Karpas-422 (cell line): ENCODE measurements at regions not wholly inside any gene's neighbourhood (a gene's known extent, or its start where the extent isn't known, plus 50 kb on each side); places are given as distances from the start of the nearest gene placed in this dataset.

Experiments
- DNase-seq: peaks from one replicate; pipeline ENCODE4 v3.0.0-alpha.2; 2015
- H2AFZ ChIP-seq: fragments of 200-600 bp; sonication (generic); 2 replicates; pipeline ENCODE4 v1.6.1; 2014; ENCODE audit warnings: antibody characterized with exemption, low read length, mixed read lengths
- H3K27ac ChIP-seq: fragments of 200-600 bp; sonication (generic); 2 replicates; pipeline ENCODE4 v1.5.1; 2014; ENCODE audit warnings: mild to moderate bottlenecking, low read length, moderate library complexity
- H3K27me3 ChIP-seq: fragments of 200-600 bp; sonication (generic); 2 replicates; pipeline ENCODE4 v1.6.1; 2014; ENCODE audit warnings: low read length, mixed read lengths
- H3K36me3 ChIP-seq: fragments of 200-600 bp; sonication (generic); 2 replicates; pipeline ENCODE4 v1.6.1; 2014; ENCODE audit warnings: low read length, mixed read lengths; ENCODE audit not compliant: insufficient read depth
- H3K4me1 ChIP-seq: fragments of 200-600 bp; sonication (generic); 2 replicates; pipeline ENCODE4 v1.6.1; 2014; ENCODE audit warnings: mild to moderate bottlenecking, low read length, mixed read lengths
- H3K4me2 ChIP-seq: fragments of 200-600 bp; sonication (generic); 2 replicates; pipeline ENCODE4 v1.6.1; 2014; ENCODE audit warnings: low read length, low read depth, mild to moderate bottlenecking; ENCODE audit not compliant: poor library complexity, severe bottlenecking
- H3K4me3 ChIP-seq: fragments of 200-600 bp; sonication (generic); 2 replicates; pipeline ENCODE4 v1.5.1; 2014; ENCODE audit warnings: mild to moderate bottlenecking, antibody characterized with exemption, low read length, mixed read lengths
- H3K79me2 ChIP-seq: fragments of 200-600 bp; sonication (generic); 2 replicates; pipeline ENCODE4 v1.6.1; 2014; ENCODE audit warnings: mild to moderate bottlenecking, low read length, mixed read lengths
- H3K9ac ChIP-seq: fragments of 200-600 bp; sonication (generic); 2 replicates; pipeline ENCODE4 v1.6.0; 2014; ENCODE audit warnings: low read length
- H3K9me2 ChIP-seq: fragments of 200-600 bp; sonication (generic), shearing (Covaris generic); replicated peaks from 2 replicates; pipeline ENCODE4 v1.6.0; 2014; ENCODE audit warnings: mild to moderate bottlenecking, low read length, moderate library complexity; ENCODE audit not compliant: insufficient read depth
- H3K9me3 ChIP-seq: fragments of 300-700, 200-600 bp; sonication (generic); 2 replicates; pipeline ENCODE4 v1.6.1; 2014; ENCODE audit warnings: low read length, mixed read lengths
- H4K20me1 ChIP-seq: fragments of 200-600 bp; sonication (generic); 2 replicates; pipeline ENCODE4 v1.6.1; 2014; ENCODE audit warnings: mild to moderate bottlenecking, antibody characterized with exemption, low read length, low read depth; ENCODE audit not compliant: insufficient read depth

DNA sequence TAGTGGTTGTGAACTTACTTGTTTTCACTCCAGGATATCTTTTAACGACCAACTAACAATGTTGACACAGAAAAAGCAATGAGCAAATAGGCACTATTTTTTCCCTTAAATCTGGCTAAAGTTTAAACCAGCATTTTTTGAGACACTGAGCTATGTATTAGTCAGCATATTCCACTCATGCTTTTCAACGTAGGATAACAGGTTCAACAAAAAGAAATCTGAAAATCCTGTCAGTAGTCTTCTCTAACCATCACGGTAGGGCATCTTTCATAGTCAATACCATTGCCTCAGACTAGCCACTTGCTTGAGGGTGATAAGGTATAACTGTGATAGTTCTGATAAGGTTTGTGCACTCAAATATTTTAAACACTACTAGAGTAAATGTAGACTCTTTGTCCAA is 1177.3 kb upstream of the NUDT12 start:
- no peak for DNase-seq
- Histone ChIP-seq H3K4me2 (no peak overlapping the region), H3K27me3 (no peaks in the 10 kb centered on the region), H3K4me1 (no peaks in the 10 kb centered on the region), H3K36me3 (no peaks in the 10 kb centered on the region), H3K9me2 (no peaks in the 10 kb centered on the region), H3K79me2 (no peaks in the 10 kb centered on the region), H4K20me1 (no peaks in the 10 kb centered on the region), H3K9ac (no peak overlapping the region), H3K4me3 (no peak overlapping the region), H3K9me3 (peaks cover 20% of the 10 kb centered on the region), H3K27ac (no peak overlapping the region), H2AFZ (no peak overlapping the region)

DNA sequence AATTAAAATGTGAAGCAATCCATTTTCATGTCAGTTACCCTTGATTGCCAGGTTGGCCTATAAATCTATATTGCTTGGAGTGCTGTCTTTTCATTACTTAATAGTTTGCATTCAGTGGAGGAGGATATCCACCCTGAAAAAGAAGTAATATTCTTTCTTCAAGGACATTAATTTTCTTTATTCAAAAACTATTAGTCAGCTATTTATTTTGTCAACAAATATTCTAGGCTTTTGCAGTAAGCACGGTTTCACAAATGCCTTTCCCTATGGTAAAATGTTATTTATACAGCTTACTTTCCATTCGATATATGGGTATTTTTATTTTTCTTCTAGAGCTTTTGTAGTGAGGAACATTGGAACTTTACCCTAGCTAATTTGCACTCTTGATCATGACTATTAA is 1176.9 kb upstream of the NUDT12 start:
- H3K9me2 ChIP-seq, result no peaks in the 10 kb centered on the region
- H3K27ac ChIP-seq, result no peak overlapping the region
- no peak overlapping the region for H3K9ac ChIP-seq
- DNase-seq, result no peak
- H3K36me3 ChIP-seq, result no peaks in the 10 kb centered on the region
- peaks cover 21% of the 10 kb centered on the region for H3K9me3 ChIP-seq
- H4K20me1 ChIP-seq, result no peaks in the 10 kb centered on the region
- no peaks in the 10 kb centered on the region for H3K79me2 ChIP-seq
- H3K4me3 ChIP-seq, result no peak overlapping the region
- no peaks in the 10 kb centered on the region for H3K27me3 ChIP-seq
- no peak overlapping the region for H2AFZ ChIP-seq
- H3K4me1 ChIP-seq, result no peaks in the 10 kb centered on the region
- H3K4me2 ChIP-seq, result no peak overlapping the region

DNA sequence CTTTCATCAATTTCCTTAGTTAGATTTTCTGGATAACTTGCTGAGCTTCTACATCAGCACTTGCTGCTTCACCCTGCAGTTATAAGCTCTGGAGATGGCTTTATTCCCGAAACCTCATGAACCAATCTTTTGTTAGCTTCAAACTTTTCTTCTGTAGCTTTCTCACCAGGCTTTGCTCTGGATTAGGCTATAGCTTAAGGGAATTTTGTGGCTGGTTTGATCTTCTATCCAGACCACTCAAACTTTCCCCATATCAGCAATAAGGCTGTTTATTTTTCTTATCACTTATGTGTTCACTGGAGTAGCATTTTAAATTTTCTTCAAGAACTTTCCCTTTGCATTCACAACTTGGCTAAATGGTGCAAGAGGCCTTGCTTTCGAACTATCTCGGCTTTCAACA is 1173.5 kb upstream of the NUDT12 start:
- Histone ChIP-seq H3K36me3 (no peaks in the 10 kb centered on the region), H4K20me1 (no peaks in the 10 kb centered on the region), H2AFZ (no peak overlapping the region), H3K9me3 (peaks cover 15% of the 10 kb centered on the region), H3K4me2 (no peak overlapping the region), H3K9me2 (no peaks in the 10 kb centered on the region), H3K27ac (no peak overlapping the region), H3K4me1 (no peaks in the 10 kb centered on the region), H3K79me2 (no peaks in the 10 kb centered on the region), H3K4me3 (no peak overlapping the region), H3K27me3 (no peaks in the 10 kb centered on the region), H3K9ac (no peak overlapping the region)
- no peak for DNase-seq

DNA sequence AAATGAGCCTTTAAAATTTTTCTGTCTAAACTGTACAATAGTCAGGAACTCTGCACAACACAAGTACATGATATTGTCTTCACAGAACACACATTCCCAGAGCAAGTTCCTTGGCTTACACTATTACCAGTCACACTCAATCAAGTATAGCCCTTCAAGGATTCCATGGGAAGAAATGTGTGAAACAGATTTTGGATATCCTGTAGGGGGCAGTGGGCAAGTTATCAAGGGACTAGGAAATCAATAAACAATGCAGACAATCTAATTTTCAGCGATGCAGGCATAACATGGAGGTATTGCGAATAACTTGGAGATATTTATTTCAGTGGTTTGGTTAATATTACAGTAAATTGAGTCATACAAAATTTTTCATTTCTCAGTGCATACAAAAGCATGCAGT is 1171.5 kb upstream of the NUDT12 start:
- no peak overlapping the region for H3K4me3 ChIP-seq
- no peaks in the 10 kb centered on the region for H3K79me2 ChIP-seq
- DNase-seq, result no peak
- no peaks in the 10 kb centered on the region for H3K27me3 ChIP-seq
- no peaks in the 10 kb centered on the region for H3K36me3 ChIP-seq
- no peaks in the 10 kb centered on the region for H3K9me2 ChIP-seq
- no peak overlapping the region for H3K27ac ChIP-seq
- no peak overlapping the region for H3K9ac ChIP-seq
- no peaks in the 10 kb centered on the region for H4K20me1 ChIP-seq
- H3K4me1 ChIP-seq, result no peaks in the 10 kb centered on the region
- H3K9me3 ChIP-seq, result peaks cover 19% of the 10 kb centered on the region
- no peak overlapping the region for H2AFZ ChIP-seq
- H3K4me2 ChIP-seq, result no peak overlapping the region

DNA sequence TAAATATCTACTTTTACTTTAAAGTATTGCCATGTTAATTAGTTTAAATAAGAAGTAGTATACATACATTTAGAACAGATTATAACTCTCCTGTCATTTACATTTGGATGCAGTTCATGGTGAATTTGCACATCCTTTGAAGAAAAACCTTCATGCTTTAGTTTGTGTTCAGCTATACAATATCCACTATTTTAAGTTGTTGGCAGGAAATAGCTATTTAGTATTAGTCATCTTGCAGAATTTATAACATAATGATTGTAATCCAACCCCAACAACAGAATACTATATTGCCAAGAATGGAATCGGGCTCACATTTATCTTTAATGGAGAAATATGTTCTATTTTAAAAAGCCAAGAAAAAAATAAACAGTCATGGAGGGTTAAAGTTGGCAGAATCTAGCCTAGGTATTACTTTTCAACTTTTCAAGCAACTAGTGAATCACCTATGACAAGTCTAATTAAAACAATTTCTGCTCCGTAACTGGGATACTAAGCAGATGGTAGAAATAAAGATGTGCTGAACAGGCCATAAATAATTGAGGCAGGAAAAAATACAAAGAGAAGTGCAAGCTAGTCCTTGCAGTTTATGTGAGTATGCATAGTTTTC is 1170.6 kb upstream of the NUDT12 start:
- H3K4me3 ChIP-seq, result no peak overlapping the region
- no peak overlapping the region for H2AFZ ChIP-seq
- H3K9ac ChIP-seq, result no peak overlapping the region
- H3K27ac ChIP-seq, result no peak overlapping the region
- H3K79me2 ChIP-seq, result no peaks in the 10 kb centered on the region
- peaks cover 21% of the 10 kb centered on the region for H3K9me3 ChIP-seq
- H3K9me2 ChIP-seq, result no peaks in the 10 kb centered on the region
- no peaks in the 10 kb centered on the region for H4K20me1 ChIP-seq
- H3K4me2 ChIP-seq, result no peak overlapping the region
- no peaks in the 10 kb centered on the region for H3K36me3 ChIP-seq
- no peaks in the 10 kb centered on the region for H3K27me3 ChIP-seq
- no peak for DNase-seq
- H3K4me1 ChIP-seq, result no peaks in the 10 kb centered on the region

DNA sequence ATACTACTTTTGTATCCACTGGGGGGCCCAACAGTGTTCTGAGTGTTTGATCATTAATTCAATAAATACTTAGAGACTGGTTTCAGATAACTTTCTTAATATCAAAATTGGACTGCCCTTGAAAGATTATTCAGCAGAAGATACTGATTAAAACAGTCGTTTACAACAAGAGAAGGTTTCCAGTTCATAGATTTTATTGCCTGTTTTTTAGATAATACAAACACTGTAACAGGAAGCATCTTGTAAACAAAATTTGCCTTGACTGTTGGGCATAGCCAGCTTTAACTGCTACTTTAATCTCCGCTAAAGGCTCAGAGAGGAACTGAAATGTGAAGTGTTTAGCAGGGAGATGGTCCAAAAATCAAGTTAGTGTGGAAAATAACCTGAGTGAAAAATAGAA is 1168.7 kb upstream of the NUDT12 start:
- no peaks in the 10 kb centered on the region for H3K27me3 ChIP-seq
- no peaks in the 10 kb centered on the region for H3K4me1 ChIP-seq
- no peak for DNase-seq
- H3K9me2 ChIP-seq, result no peaks in the 10 kb centered on the region
- no peaks in the 10 kb centered on the region for H3K79me2 ChIP-seq
- no peak overlapping the region for H3K4me2 ChIP-seq
- H3K27ac ChIP-seq, result no peak overlapping the region
- no peak overlapping the region for H3K4me3 ChIP-seq
- H3K36me3 ChIP-seq, result no peaks in the 10 kb centered on the region
- peaks cover 24% of the 10 kb centered on the region for H3K9me3 ChIP-seq
- H3K9ac ChIP-seq, result no peak overlapping the region
- H2AFZ ChIP-seq, result no peak overlapping the region
- no peaks in the 10 kb centered on the region for H4K20me1 ChIP-seq

DNA sequence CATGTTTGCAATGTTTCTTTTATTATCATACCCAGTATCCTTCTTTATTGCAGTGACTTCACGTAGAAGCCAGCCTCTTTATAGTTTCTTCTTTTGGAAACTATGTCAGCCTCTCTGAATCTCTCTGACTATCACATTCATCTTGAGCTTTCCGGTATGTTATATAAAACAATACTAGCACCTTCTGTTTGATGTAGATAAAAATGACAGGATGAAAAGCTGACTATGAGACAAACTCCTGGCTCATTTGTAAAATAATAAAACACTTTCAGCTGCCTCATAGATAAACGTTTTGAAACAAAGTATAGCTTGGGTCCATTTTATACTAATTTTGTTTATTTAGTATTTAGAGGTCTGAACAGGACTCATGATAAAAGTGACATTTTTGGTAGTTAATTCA is 1145.4 kb upstream of the NUDT12 start:
- Histone ChIP-seq H3K36me3 (no peaks in the 10 kb centered on the region), H3K4me1 (no peaks in the 10 kb centered on the region), H3K4me2 (no peak overlapping the region), H4K20me1 (no peaks in the 10 kb centered on the region), H3K9me2 (no peaks in the 10 kb centered on the region), H3K9ac (no peak overlapping the region), H3K4me3 (no peak overlapping the region), H2AFZ (no peak overlapping the region), H3K9me3 (peaks cover 8% of the 10 kb centered on the region), H3K79me2 (no peaks in the 10 kb centered on the region), H3K27ac (no peak overlapping the region), H3K27me3 (no peaks in the 10 kb centered on the region)
- no peak for DNase-seq

DNA sequence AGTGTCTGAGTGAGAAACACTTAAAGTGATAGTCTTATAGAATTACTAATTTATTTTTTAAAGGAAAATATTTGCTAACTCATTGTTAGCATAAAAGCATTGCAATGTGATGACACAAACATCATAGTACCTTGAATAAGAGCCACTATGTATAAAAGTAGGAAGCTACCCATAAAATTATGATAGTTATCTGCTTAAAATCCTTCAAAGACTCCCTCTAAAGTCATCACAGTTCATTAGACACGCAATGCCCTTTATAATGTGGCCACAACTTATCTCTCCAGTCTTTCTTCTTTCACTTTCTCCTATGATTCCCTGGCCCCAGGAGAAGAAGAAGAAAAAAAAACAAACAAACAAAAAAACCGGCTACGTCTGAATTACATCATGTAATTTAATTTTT is 1144.0 kb upstream of the NUDT12 start:
- H2AFZ ChIP-seq, result no peak overlapping the region

DNA sequence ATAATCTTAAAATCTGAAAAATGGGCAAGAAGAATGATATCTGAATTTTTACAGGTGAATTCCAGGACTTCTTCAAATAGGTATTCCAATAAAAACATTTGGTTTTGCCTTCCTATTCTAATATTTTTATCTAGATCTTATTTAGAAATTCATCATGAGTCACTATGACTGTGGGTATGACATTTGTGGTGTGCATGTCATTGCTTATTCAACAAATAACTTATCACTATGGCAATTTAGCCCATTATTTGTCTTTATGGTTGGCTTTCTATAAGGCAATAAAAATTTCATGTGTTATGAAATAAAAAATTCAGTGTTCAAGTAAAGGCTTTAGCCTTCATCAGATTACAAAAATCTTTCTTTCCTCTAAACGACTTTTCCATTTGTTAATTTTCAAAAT is 1139.6 kb upstream of the NUDT12 start:
- no peaks in the 10 kb centered on the region for H4K20me1 ChIP-seq
- no peaks in the 10 kb centered on the region for H3K79me2 ChIP-seq
- no peak overlapping the region for H3K9ac ChIP-seq
- H3K27ac ChIP-seq, result no peak overlapping the region
- DNase-seq, result no peak
- H2AFZ ChIP-seq, result no peak overlapping the region
- no peak overlapping the region for H3K4me2 ChIP-seq
- H3K9me3 ChIP-seq, result peaks cover 35% of the 10 kb centered on the region
- H3K4me3 ChIP-seq, result no peak overlapping the region
- no peaks in the 10 kb centered on the region for H3K36me3 ChIP-seq
- H3K9me2 ChIP-seq, result no peaks in the 10 kb centered on the region
- no peaks in the 10 kb centered on the region for H3K4me1 ChIP-seq
- no peaks in the 10 kb centered on the region for H3K27me3 ChIP-seq

More for the DNA sequence above, 1144.0 kb upstream of the NUDT12 start:
- H4K20me1 ChIP-seq, result no peaks in the 10 kb centered on the region
- H3K9me3 ChIP-seq, result peaks cover 11% of the 10 kb centered on the region
- H3K27ac ChIP-seq, result no peak overlapping the region
- DNase-seq, result no peak
- no peak overlapping the region for H3K9ac ChIP-seq
- no peak overlapping the region for H3K4me2 ChIP-seq
- H3K27me3 ChIP-seq, result no peaks in the 10 kb centered on the region
- no peaks in the 10 kb centered on the region for H3K79me2 ChIP-seq
- H3K4me1 ChIP-seq, result no peaks in the 10 kb centered on the region
- H3K36me3 ChIP-seq, result no peaks in the 10 kb centered on the region
- H3K9me2 ChIP-seq, result no peaks in the 10 kb centered on the region
- H3K4me3 ChIP-seq, result no peak overlapping the region
